Activated T-cell treated with anti-CD3 and anti-CD28 coated beads for 4 hours (primary cell): ENCODE measurements at regions not wholly inside any gene's neighbourhood (a gene's known extent, or its start where the extent isn't known, plus 50 kb on each side); places are given as distances from the start of the nearest gene placed in this dataset.

Experiments used
- DNase-seq: peaks from one replicate; pipeline ENCODE4 v3.0.0-alpha.2; 2020

GRCh38 chr1:98021126-98021525, 100.3 kb upstream of the DPYD start:
- DNase-seq: no peak

GRCh38 chr1:98019747-98020146, 98.9 kb upstream of the DPYD start:
- no peak for DNase-seq

- no peak for DNase-seq
Measured at GRCh38 chr1:98018074-98018473, 97.2 kb upstream of the DPYD start.

- no peak for DNase-seq
Measured at GRCh38 chr1:98017184-98017583, 96.3 kb upstream of the DPYD start.

GRCh38 chr1:98008373-98008772, 87.5 kb upstream of the DPYD start:
- DNase-seq: no peak

- DNase-seq: no peak
Measured at GRCh38 chr1:98005326-98006010, 84.6 kb upstream of the DPYD start.

GRCh38 chr1:98003442-98003841, 82.6 kb upstream of the DPYD start:
- no peak for DNase-seq

- DNase-seq: no peak
Measured at GRCh38 chr1:98002288-98002687, 81.5 kb upstream of the DPYD start.

GRCh38 chr1:98001764-98002163, 80.9 kb upstream of the DPYD start:
- DNase-seq: no peak

- DNase-seq: no peak
Measured at GRCh38 chr1:97999320-97999719, 78.5 kb upstream of the DPYD start.

GRCh38 chr1:97996880-97997279, 76.0 kb upstream of the DPYD start:
- DNase-seq: no peak

- no peak for DNase-seq
Measured at GRCh38 chr1:97989094-97989680, 68.4 kb upstream of the DPYD start.

- no peak for DNase-seq
Measured at GRCh38 chr1:97986041-97987005, 65.5 kb upstream of the DPYD start.

GRCh38 chr1:97983126-97983525, 62.3 kb upstream of the DPYD start:
- no peak for DNase-seq

- no peak for DNase-seq
Measured at GRCh38 chr1:97980530-97980929, 59.7 kb upstream of the DPYD start.

- no peak for DNase-seq
Measured at GRCh38 chr1:97976801-97977200, 56.0 kb upstream of the DPYD start.
